Erythroblast (primary cell): ENCODE measurements at regions not wholly inside any gene's neighbourhood (a gene's known extent, or its start where the extent isn't known, plus 50 kb on each side); places are given as distances from the start of the nearest gene placed in this dataset.

Experiments used
- GATA1 ChIP-seq: IDR thresholded peaks from 2 replicates; pipeline ENCODE4 v1.6.1; 2011; ENCODE audit warnings: low read depth, mild to moderate bottlenecking, control low read depth, low read length, moderate library complexity
- POLR2A ChIP-seq: IDR thresholded peaks from 2 replicates; pipeline ENCODE4 v1.6.1; 2011; ENCODE audit warnings: mild to moderate bottlenecking, low read length

DNA sequence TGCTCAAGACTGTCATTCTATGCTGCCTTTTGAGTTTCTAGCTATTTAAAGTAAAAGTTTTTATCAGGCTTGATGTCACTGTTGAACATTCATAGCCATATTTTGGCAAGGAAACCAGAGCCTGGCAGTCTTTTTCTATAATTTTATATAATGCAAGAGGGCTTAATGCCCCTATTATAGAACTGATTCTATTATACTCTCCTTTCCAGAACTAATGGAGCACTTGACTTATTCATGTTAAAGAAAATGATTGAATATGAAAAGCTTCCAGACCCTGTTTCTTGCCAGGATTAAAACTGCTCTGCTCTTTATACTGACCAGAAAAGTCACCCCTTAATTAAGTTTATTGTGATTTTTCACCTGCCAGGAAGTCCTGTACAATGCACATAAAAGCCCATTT, 337.6 kb upstream of the CHRM2 start:
- no peak for TF ChIP-seq POLR2A
- no peak for TF ChIP-seq GATA1
